ENCODE measurements at regions not wholly inside any gene's neighbourhood (a gene's known extent, or its start where the extent isn't known, plus 50 kb on each side); places are given as distances from the start of the nearest gene placed in this dataset.

GRCh38 chr12:88994537-88994936, 357.8 kb downstream of the DUSP6 start:
- DNase-seq = no peak

- DNase-seq = peak; percentile 62 to 70
These were observed 358.6 kb downstream of the DUSP6 start for GRCh38 chr12:88993651-88994050.

- no peak for DNase-seq
These were observed 366.2 kb downstream of the DUSP6 start for GRCh38 chr12:88986056-88986455.

DNA sequence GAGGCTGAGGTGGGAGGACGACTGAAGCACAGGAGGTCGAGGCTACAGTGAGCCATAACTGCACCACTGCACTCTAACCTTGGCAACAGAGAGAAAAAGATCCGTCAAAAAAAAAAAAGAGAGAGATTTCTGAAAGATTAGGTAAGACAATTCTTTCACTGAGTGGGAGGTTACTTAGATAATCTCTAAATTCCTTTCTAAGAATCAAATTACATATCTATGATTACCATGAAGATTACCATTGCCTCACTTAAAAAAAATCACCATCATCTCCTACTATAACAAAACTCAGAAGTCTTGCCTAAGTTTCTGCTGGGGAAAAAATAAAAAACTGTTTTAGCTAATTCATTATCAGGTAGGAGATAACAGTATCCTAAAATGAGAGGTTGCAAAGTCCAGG, 366.7 kb downstream of the DUSP6 start:
- DNase-seq = no peak

DNA sequence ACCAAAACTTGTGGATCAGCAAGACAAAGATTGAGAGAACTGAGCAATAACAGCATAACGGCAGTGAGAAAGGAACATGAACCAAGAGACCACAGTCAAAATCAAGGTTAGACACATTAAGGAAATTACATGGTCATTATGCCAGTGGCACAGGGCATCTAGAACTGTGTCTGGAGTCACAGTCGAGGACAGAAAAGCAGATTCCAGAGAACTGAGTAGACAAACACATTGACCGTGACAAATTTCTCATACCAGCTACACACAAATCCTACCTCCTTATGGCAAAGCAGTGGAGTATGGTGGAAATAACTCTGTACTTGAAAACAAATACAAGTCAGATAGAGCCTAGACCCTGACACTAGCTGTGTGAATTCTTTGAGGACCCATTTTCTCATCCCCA, 367.3 kb downstream of the DUSP6 start:
- DNase-seq = no peak

DNA sequence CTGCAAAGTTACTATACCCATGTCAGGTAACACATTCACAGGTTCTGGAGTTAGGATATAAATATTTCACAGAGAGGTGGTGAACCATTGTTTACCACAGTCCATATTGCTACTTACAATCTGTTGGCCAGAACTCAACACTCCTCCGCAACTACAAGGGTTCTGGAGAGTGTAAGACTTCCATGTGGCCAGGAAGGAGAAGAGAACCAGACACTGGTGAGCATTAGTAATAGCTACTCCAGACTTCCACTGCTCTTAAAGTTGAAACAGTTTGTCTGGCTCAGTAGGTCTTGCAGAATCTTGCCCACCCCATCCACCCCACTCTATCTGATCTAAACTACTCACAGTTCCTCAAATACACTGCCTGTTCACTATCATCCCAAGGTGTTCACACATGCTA, 369.6 kb downstream of the DUSP6 start:
- DNase-seq = no peak

- no peak for DNase-seq
These were observed 375.2 kb downstream of the DUSP6 start for GRCh38 chr12:88977115-88977514.

- no peak for DNase-seq
These were observed 378.3 kb downstream of the DUSP6 start for GRCh38 chr12:88973998-88974397.

DNA sequence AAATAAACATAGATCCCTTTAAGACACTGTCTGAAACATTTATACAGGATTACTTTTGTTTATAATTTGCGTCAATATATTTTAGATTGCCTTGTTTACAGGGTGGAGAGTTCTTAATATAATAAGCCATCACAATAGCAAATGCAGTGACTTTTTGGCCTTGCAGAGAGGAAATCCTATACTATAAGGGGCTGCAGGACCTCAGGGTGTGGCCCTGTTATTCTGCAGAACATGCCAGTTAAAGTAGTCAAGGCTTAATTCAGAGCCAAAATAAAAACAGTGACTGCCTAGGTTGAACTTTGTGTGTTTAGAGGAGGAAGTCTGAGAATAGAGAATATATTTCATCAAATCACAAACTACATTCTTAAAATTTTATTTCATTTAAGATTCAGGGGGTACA, 381.6 kb downstream of the DUSP6 start:
- DNase-seq = no peak

DNA sequence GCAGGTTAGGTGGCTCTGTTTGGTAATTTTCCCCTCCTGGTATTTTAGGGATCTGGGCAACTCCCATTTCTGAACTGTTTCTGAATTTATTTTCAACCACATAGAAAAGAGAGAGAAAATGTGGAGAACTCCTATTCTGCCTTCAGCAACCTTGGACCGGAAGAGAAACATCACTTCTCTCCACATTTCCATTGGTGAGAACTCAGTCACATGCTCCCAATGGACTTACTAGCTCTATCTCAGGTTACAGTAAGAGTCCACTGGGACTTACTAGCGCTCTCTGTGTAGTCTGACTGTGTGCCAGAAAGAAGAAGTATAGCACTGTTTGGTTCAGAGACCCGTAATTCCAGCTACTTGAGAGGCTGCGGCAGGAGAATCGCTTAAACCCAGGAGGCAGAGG, 383.2 kb downstream of the DUSP6 start:
- no peak for DNase-seq

- no peak for DNase-seq
These were observed 380.1 kb upstream of the KITLG start for GRCh38 chr12:88960213-88960878.

DNA sequence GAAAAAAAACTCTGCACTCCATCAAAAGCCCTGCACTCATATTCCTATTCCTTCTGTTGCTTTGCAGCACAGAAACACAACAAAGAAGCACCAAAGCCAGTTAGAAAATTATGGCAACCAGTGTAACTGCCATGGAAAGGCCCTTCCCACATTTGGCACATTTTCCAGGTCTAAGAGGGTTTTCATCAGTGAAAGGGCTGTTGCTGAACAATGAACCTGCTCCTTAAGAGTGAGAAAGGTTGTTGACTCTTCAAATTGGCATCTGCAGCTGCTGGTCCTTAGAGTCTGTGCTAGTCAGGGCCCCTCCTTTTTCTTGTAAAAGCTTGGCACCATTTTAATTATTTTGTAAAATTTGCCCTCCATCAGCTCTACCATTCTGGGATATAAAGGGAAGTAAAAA, 378.7 kb upstream of the KITLG start:
- DNase-seq = no peak

DNA sequence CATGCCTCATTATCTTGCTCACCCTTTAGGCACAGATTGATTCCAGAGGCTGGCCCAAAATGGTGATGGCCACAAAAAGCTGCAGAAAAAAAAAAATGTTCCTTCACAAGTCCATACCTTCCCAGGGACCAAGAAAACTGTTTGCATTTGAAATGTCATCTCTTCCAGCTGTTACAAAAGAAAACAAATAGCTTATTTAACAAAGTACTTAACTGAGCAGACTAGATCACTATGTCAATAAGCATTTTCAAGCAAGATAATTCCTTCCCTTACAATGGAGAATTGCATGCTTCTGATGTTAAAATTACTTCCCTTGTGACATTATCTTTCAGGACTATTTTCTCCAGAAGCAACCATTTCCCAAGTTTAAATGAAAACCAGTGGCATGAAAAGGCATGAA, 377.9 kb upstream of the KITLG start:
- DNase-seq = no peak

GRCh38 chr12:88957358-88957757, 377.1 kb upstream of the KITLG start:
- no peak for DNase-seq

GRCh38 chr12:88955531-88955930, 375.3 kb upstream of the KITLG start:
- DNase-seq = no peak

DNA sequence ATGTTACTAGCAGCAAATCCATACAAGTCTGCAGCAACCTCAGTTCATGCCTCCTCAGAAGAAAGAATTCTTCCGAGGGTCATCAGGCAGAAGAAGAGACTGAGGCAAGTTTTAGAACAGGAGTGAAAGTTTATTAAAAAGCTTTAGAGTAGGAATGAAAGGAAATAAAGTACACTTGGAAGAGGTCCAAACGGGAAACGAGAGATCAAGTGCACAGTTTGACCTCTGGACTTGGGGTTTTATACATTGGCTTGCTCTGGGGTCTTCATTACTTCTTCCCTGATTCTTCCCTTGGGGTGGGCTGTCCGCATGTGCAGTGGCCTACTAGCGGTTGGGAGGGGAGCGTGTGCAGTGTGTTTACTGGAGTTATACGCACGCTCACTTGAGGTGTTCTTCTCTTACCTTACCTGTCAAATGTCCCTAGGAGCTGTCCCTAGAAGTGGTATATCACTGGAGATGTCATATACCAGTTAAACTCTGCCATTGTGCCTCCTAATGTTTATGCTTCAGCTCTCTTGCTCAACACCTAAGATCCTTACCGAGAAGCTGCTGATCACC, 372.8 kb upstream of the KITLG start:
- no peak for DNase-seq

GRCh38 chr12:88952562-88952942, 372.3 kb upstream of the KITLG start:
- no peak for DNase-seq

GRCh38 chr12:88951860-88952561, 371.7 kb upstream of the KITLG start:
- no peak for DNase-seq

DNA sequence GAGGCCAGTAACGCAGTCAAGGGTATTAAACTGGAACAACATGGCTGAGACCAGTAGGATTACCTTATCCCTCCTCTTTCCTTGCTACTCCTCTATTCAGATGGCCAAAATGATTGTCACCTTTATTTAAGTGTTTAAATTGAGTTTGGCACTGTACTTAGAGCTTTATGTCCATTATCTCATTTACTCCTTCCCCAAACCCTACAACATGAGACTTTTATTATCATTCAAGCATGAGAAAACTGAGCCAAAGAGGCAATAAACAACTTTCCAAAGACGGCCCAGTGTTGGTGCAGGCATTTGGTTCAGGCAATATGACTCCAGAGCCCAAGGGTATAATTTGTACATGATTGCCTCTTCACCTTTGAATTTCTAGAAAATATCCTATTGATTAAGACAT, 370.9 kb upstream of the KITLG start:
- DNase-seq = no peak

GRCh38 chr12:88947486-88948043, 367.3 kb upstream of the KITLG start:
- no peak for DNase-seq

DNA sequence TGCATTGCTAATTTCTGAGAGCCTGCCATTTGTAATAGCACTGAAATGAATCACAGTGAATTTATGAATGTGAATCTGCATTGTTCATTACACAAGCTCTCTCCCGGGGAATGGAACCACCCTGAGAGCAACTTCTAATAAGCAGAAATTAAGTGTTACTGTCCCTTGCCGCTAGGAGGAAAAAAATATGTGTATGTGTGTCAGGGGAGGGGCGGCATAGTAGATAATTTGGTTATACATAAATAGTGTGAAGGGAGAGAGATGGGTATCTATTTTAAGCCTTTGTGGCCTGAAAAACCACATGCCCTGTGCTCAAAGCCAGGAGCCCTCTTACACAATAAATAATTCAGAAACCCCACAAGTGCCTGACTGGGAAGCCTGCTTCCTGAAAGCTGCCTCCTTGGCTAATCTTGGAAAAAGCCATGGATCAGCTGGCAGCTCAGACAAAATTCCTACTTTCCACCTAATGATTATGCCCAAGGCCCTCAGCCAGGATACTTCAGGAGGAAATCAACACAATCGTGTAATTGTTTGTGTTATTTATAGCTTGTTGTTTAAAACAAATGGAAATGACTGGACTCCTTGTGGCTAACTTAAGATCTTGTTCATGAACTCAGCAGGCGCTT, 366.2 kb upstream of the KITLG start:
- DNase-seq = peak; percentile 42 to 58

DNA sequence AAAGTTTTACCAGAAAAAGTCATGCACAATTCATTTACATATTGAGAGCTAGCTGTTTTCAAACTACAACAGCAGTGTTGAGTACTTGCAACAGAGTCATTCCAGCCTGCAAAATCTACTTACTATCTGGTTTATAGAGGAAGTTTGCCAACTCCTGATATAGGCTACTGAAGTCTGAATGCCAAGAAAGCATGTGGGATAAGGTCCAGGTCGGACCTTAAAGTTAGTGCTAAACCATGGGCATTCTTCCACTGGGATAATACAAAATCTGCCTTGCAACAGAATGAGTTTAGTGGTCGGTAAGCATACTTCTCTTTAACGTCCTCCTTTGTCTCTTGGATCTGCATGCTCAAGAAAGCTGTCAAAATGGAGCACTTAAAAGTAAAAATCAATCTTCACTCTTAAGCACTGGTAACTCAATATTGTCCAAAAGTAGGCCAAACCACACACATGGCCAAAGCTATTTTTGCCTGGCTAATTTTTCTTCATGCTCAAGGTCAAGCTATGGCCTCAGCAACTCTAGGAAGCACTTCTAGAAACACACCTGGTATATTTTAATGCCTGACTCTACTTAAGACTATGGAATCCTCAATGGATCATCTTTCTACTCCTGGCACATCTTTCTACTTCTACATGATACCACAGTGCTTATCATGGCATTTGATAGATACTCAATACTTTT, 364.9 kb upstream of the KITLG start:
- DNase-seq = no peak

- no peak for DNase-seq
These were observed 364.1 kb upstream of the KITLG start for GRCh38 chr12:88944397-88944796.
